ENCODE measurements at regions not wholly inside any gene's neighbourhood (a gene's known extent, or its start where the extent isn't known, plus 50 kb on each side); places are given as distances from the start of the nearest gene placed in this dataset.

DNA sequence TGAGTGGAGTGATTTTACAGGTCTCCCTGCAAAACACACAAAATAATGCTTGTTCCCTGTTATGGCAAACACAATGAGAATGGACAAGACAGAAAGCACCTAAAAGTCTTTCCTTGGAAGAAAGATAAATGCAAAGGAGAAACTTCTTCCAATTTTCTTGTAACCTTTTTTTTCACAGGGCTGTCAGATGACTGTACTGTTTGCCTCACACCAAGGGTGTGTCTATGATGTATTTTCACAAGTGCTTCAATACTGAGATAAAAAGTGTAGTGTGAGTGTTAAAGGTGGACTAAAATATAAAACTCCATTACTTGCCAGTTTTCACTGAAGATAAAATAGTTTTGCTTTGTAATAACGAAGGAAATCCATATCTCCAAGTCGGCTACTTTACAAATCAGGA lies 194.5 kb downstream of the CENPW start:
- no peak overlapping the region for H2BK15ac ChIP-seq (ENCODE audit: low read depth, low read length)
- H3K14ac ChIP-seq (replicated peaks; ENCODE audit: low read depth, low read length): no peak overlapping the region
- no TSS peak for BruUV-seq (replicated peaks)
- H3K9me1 ChIP-seq (ENCODE audit: insufficient read depth, low read length): no peaks in the 10 kb centered on the region
- no peak overlapping the region for H3K4me3 ChIP-seq (ENCODE audit: insufficient read depth, low read depth, low read length)
- WGBS, 2 experiments (ENCODE audit: extremely low coverage in 2 of 2, insufficient read length in 1 of 2): no CpG with 5 or more reads among the region's 2 CpGs
- H3K18ac ChIP-seq (ENCODE audit: low read depth, low read length): no peak overlapping the region
- H3K4ac ChIP-seq (ENCODE audit: low read depth, low read length): no peak overlapping the region
- no peak for DNase-seq
- no peak overlapping the region for H4K5ac ChIP-seq (ENCODE audit: low read depth, low read length)
- no peak overlapping the region for H4K91ac ChIP-seq (ENCODE audit: insufficient read depth, low read depth, low read length)
- ChIA-PET POLR2A (ENCODE audit: unreplicated experiment) (no interaction called here), CTCF (no interaction called here)
- no peaks in the 10 kb centered on the region for H3K9me3 ChIP-seq (ENCODE audit: control insufficient read depth, insufficient read depth, low read length)
- H2AFZ ChIP-seq (replicated peaks; ENCODE audit: low read length, poor library complexity): no peak overlapping the region
- no peak overlapping the region for H2BK20ac ChIP-seq (ENCODE audit: low read depth, low read length)
- no peak overlapping the region for H3K9ac ChIP-seq (ENCODE audit: low read depth, low read length)
- TF ChIP-seq NFE2L2 (IDR thresholded peaks at IDR 0.05; ENCODE audit: low read depth, low read length) (no peak), BHLHE40 (IDR thresholded peaks at IDR 0.05; ENCODE audit: low read depth, low read length) (no peak), RAD21 (IDR thresholded peaks at IDR 0.05; ENCODE audit: low read length) (no peak), CHD1 (IDR thresholded peaks at IDR 0.05; ENCODE audit: low read depth, low read length) (no peak)
- TF ChIP-seq, protein P1, sequence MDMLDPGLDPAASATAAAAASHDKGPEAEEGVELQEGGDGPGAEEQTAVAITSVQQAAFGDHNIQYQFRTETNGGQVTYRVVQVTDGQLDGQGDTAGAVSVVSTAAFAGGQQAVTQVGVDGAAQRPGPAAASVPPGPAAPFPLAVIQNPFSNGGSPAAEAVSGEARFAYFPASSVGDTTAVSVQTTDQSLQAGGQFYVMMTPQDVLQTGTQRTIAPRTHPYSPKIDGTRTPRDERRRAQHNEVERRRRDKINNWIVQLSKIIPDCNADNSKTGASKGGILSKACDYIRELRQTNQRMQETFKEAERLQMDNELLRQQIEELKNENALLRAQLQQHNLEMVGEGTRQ (IDR thresholded peaks at IDR 0.05; ENCODE audit: low read depth, low read length): no peak
- no peak overlapping the region for H3K27ac ChIP-seq (ENCODE audit: insufficient read depth, low read length)
- no peaks in the 10 kb centered on the region for H3K27me3 ChIP-seq (ENCODE audit: control insufficient read depth, insufficient read depth, low read length)
- no peak for ATAC-seq (ENCODE audit: low read depth)
- no peaks in the 10 kb centered on the region for H4K20me1 ChIP-seq (ENCODE audit: insufficient read depth, low read length)
- no peak overlapping the region for H2AK5ac ChIP-seq (ENCODE audit: low read depth, low read length)
- no peak overlapping the region for H2AK9ac ChIP-seq (replicated peaks; ENCODE audit: low read depth, low read length, poor library complexity)
- H3K4me1 ChIP-seq (ENCODE audit: control insufficient read depth, insufficient read depth, low read length): no peaks in the 10 kb centered on the region
- H3K56ac ChIP-seq (ENCODE audit: extremely low read depth, insufficient read depth, low read length): no peak overlapping the region
- H3K36me3 ChIP-seq (ENCODE audit: control insufficient read depth, insufficient read depth, low read length): no peaks in the 10 kb centered on the region
- in situ Hi-C loops (cut with MboI; ENCODE audit: low sequenced_read_pairs): no loop called here
- intact Hi-C loops (cut with micrococcal nuclease): no loop called here
- H2BK5ac ChIP-seq (ENCODE audit: low read depth, low read length, poor library complexity, severe bottlenecking): no peak overlapping the region
- H2BK120ac ChIP-seq (ENCODE audit: low read depth, low read length): no peak overlapping the region
- no peak overlapping the region for H3K4me2 ChIP-seq (ENCODE audit: low read depth, low read length)
- dilution Hi-C loops (cut with HindIII; ENCODE audit: low sequenced_read_pairs, unreplicated experiment): no loop called here
- H3K79me1 ChIP-seq (ENCODE audit: low read depth in 1 of 2, low read length in 2 of 2): no peaks in the 10 kb centered on the region
- no peak overlapping the region for H3K23ac ChIP-seq (ENCODE audit: low read depth, low read length)
- H4K8ac ChIP-seq (ENCODE audit: low read depth in 2 of 2, low read length in 2 of 2): no peak overlapping the region
